GM23248 (cell line): ENCODE measurements at regions not wholly inside any gene's neighbourhood (a gene's known extent, or its start where the extent isn't known, plus 50 kb on each side); places are given as distances from the start of the nearest gene placed in this dataset.

Experiments
- DNase-seq: peaks from one replicate; pipeline ENCODE4 v3.0.0-alpha.2; 2015
- H2AFZ ChIP-seq: fragments of 200-600 bp; sonication (generic); 2 replicates; pipeline ENCODE4 v1.6.1; 2016; ENCODE audit warnings: antibody characterized with exemption
- H3F3A ChIP-seq: fragments of 200-600 bp; sonication (generic); 2 replicates; pipeline ENCODE4 v1.6.1; 2016; ENCODE audit warnings: mild to moderate bottlenecking, antibody characterized with exemption, mixed run types; ENCODE audit not compliant: insufficient read depth
- H3K27ac ChIP-seq: fragments of 200-600 bp; sonication (generic); 2 replicates; pipeline ENCODE4 v1.5.1; 2016; ENCODE audit warnings: mild to moderate bottlenecking
- H3K27me3 ChIP-seq: fragments of 200-600 bp; sonication (generic); replicated peaks from 2 replicates; pipeline ENCODE4 v1.6.1; 2016; ENCODE audit warnings: mild to moderate bottlenecking; ENCODE audit not compliant: insufficient read depth
- H3K36me3 ChIP-seq: fragments of 200-600 bp; sonication (generic); 2 replicates; pipeline ENCODE4 v1.6.1; 2016; ENCODE audit warnings: low read depth, mild to moderate bottlenecking
- H3K4me1 ChIP-seq: fragments of 200-600 bp; sonication (generic); 2 replicates; pipeline ENCODE4 v1.6.1; 2016; ENCODE audit warnings: mild to moderate bottlenecking; ENCODE audit not compliant: insufficient read depth
- H3K4me2 ChIP-seq: fragments of 200-600 bp; sonication (generic); one replicate; pipeline ENCODE4 v1.6.1; 2016; ENCODE audit warnings: mild to moderate bottlenecking; ENCODE audit not compliant: unreplicated experiment
- H3K4me3 ChIP-seq: fragments of 200-600 bp; sonication (generic); 2 replicates; pipeline ENCODE4 v1.5.1; 2016; ENCODE audit warnings: mild to moderate bottlenecking
- H3K79me2 ChIP-seq: fragments of 200-600 bp; sonication (generic); 2 replicates; pipeline ENCODE4 v1.6.1; 2016; ENCODE audit warnings: mild to moderate bottlenecking; ENCODE audit not compliant: insufficient read depth
- H3K9ac ChIP-seq: fragments of 200-600 bp; sonication (generic); 2 replicates; pipeline ENCODE4 v1.6.1; 2016; ENCODE audit warnings: mild to moderate bottlenecking
- H3K9me2 ChIP-seq: fragments of 200-600 bp; sonication (generic); 2 replicates; pipeline ENCODE4 v1.6.1; 2016; ENCODE audit warnings: mixed run types, mild to moderate bottlenecking, moderate library complexity; ENCODE audit not compliant: insufficient read depth
- H3K9me3 ChIP-seq: fragments of 200-600 bp; sonication (generic); one replicate; pipeline ENCODE4 v1.6.1; 2017; ENCODE audit warnings: low read depth
- H4K20me1 ChIP-seq: fragments of 200-600 bp; sonication (generic); 2 replicates; pipeline ENCODE4 v1.6.0; 2016; ENCODE audit not compliant: insufficient read depth
- EZH2 ChIP-seq: fragments of 200-600 bp; sonication (generic); IDR thresholded peaks from 2 replicates; pipeline ENCODE4 v1.6.1; 2018; ENCODE audit warnings: antibody characterized with exemption, mild to moderate bottlenecking; ENCODE audit not compliant: insufficient read depth, poor library complexity, severe bottlenecking
- EZH2phosphoT487 ChIP-seq: fragments of 200-600 bp; sonication (generic); IDR thresholded peaks from 2 replicates; pipeline ENCODE4 v1.6.1; 2018; ENCODE audit warnings: antibody characterized with exemption, moderate library complexity, mild to moderate bottlenecking, low read depth; ENCODE audit not compliant: insufficient read depth
- WGBS, 2 experiments: methylation state at CpG; one replicate each; pipeline ENCODE4 v1.1.6; 2015 to 2017; ENCODE audit warnings: low lambda C conversion rate in 2 of 2, low coverage in 1 of 2; ENCODE audit errors: missing lambda C conversion rate in 2 of 2; 5-methylcytosine and 5-hydroxymethylcytosine counted together
- in situ Hi-C: fragments of 300-500 bp; cut with MboI; formaldehyde crosslinking; loops from 2 replicates; pipeline ENCODE4 v1.15.0; 2020

GRCh38 chr5:24391816-24392215 lies 253.0 kb downstream of the CDH10 start:
- Histone ChIP-seq H3K36me3 (no peaks in the 10 kb centered on the region), H3K9ac (no peak overlapping the region), H2AFZ (no peak overlapping the region), H4K20me1 (no peaks in the 10 kb centered on the region), H3K4me1 (no peaks in the 10 kb centered on the region), H3K9me2 (no peaks in the 10 kb centered on the region), H3K27me3 (no peaks in the 10 kb centered on the region), H3K27ac (no peak overlapping the region), H3K4me2 (no peak overlapping the region), H3K4me3 (no peak overlapping the region), H3F3A (no peaks in the 10 kb centered on the region), H3K9me3 (no peaks in the 10 kb centered on the region), H3K79me2 (no peaks in the 10 kb centered on the region)
- no peak for DNase-seq
- 57 to 60% methylated on average over 7 of the region's 7 CpGs for WGBS, 2 experiments
- in situ Hi-C loops, result no loop called here
- TF ChIP-seq EZH2phosphoT487 (no peak), EZH2 (no peak)

GRCh38 chr5:24397601-24398000 lies 247.2 kb downstream of the CDH10 start:
- Histone ChIP-seq H2AFZ (no peak overlapping the region), H3K9me2 (no peaks in the 10 kb centered on the region), H3K4me3 (no peak overlapping the region), H3F3A (no peaks in the 10 kb centered on the region), H3K27ac (no peak overlapping the region), H3K9ac (no peak overlapping the region), H3K36me3 (no peaks in the 10 kb centered on the region), H3K4me2 (no peak overlapping the region), H3K79me2 (no peaks in the 10 kb centered on the region), H3K9me3 (no peaks in the 10 kb centered on the region), H3K27me3 (no peaks in the 10 kb centered on the region), H4K20me1 (no peaks in the 10 kb centered on the region), H3K4me1 (no peaks in the 10 kb centered on the region)
- TF ChIP-seq EZH2phosphoT487, result no peak
- 53 to 60% methylated on average over 6 of the region's 6 CpGs for WGBS, 2 experiments
- in situ Hi-C loops, result no loop called here
- no peak for DNase-seq

- Histone ChIP-seq H4K20me1 (no peaks in the 10 kb centered on the region), H3K27ac (no peak overlapping the region), H3K9ac (no peak overlapping the region), H3F3A (no peaks in the 10 kb centered on the region), H3K4me3 (no peak overlapping the region), H3K4me2 (no peak overlapping the region), H3K79me2 (no peaks in the 10 kb centered on the region), H3K4me1 (no peaks in the 10 kb centered on the region), H3K9me2 (no peaks in the 10 kb centered on the region), H2AFZ (no peak overlapping the region), H3K9me3 (no peaks in the 10 kb centered on the region), H3K36me3 (no peaks in the 10 kb centered on the region), H3K27me3 (no peaks in the 10 kb centered on the region)
- 30 to 31% methylated on average over 3 of the region's 3 CpGs for WGBS, 2 experiments
- DNase-seq, result peak; percentile 2
- in situ Hi-C loops, result no loop called here
- TF ChIP-seq EZH2 (no peak), EZH2phosphoT487 (no peak)
Measured at GRCh38 chr5:24401773-24402172, 243.0 kb downstream of the CDH10 start.

GRCh38 chr5:24407466-24407865 lies 237.3 kb downstream of the CDH10 start:
- in situ Hi-C loops, result no loop called here
- H3K4me2 ChIP-seq, result no peak overlapping the region
- 3 to 11% methylated on average over 3 of the region's 3 CpGs for WGBS, 2 experiments

GRCh38 chr5:24428345-24428744 lies 216.4 kb downstream of the CDH10 start:
- no peak for DNase-seq
- Histone ChIP-seq H3K79me2 (no peaks in the 10 kb centered on the region), H3K9me3 (no peaks in the 10 kb centered on the region), H2AFZ (no peak overlapping the region), H3K9ac (no peak overlapping the region), H4K20me1 (no peaks in the 10 kb centered on the region), H3K36me3 (no peaks in the 10 kb centered on the region), H3K4me2 (no peak overlapping the region), H3F3A (no peaks in the 10 kb centered on the region), H3K9me2 (no peaks in the 10 kb centered on the region), H3K27me3 (no peaks in the 10 kb centered on the region), H3K4me1 (no peaks in the 10 kb centered on the region), H3K27ac (no peak overlapping the region), H3K4me3 (no peak overlapping the region)
- in situ Hi-C loops, result no loop called here
- TF ChIP-seq EZH2phosphoT487, result no peak
- 0 to 10% methylated on average over 1 of the region's 1 CpG for WGBS, 2 experiments

More at GRCh38 chr5:24407466-24407865, 237.3 kb downstream of the CDH10 start:
- H3K36me3 ChIP-seq, result no peaks in the 10 kb centered on the region
- no peak overlapping the region for H3K4me3 ChIP-seq
- no peaks in the 10 kb centered on the region for H4K20me1 ChIP-seq
- H3K4me1 ChIP-seq, result no peaks in the 10 kb centered on the region
- no peaks in the 10 kb centered on the region for H3K9me2 ChIP-seq
- no peak overlapping the region for H3K27ac ChIP-seq
- no peaks in the 10 kb centered on the region for H3F3A ChIP-seq
- no peaks in the 10 kb centered on the region for H3K79me2 ChIP-seq
- H3K27me3 ChIP-seq, result no peaks in the 10 kb centered on the region
- H3K9ac ChIP-seq, result no peak overlapping the region
- TF ChIP-seq EZH2phosphoT487 (no peak), EZH2 (no peak)
- DNase-seq, result no peak
- no peaks in the 10 kb centered on the region for H3K9me3 ChIP-seq
- no peak overlapping the region for H2AFZ ChIP-seq
